NCI-H128 (cell line): ENCODE measurements at regions not wholly inside any gene's neighbourhood (a gene's known extent, or its start where the extent isn't known, plus 50 kb on each side); places are given as distances from the start of the nearest gene placed in this dataset.
"Not testable (repeated sequence)": the region's sequence is repeated elsewhere in the genome, so short reads cannot be mapped to it uniquely, and the experiment has no call there.

Experiments
- DNase-seq: peaks from one replicate; lab custom pipeline; 2025; ENCODE audit not compliant: unreplicated experiment; lab: John Stamatoyannopoulos, UW

- DNase-seq = no peak
Observed at GRCh38 chr1:88499671-88500070, 184.4 kb upstream of the PKN2 start.

DNA sequence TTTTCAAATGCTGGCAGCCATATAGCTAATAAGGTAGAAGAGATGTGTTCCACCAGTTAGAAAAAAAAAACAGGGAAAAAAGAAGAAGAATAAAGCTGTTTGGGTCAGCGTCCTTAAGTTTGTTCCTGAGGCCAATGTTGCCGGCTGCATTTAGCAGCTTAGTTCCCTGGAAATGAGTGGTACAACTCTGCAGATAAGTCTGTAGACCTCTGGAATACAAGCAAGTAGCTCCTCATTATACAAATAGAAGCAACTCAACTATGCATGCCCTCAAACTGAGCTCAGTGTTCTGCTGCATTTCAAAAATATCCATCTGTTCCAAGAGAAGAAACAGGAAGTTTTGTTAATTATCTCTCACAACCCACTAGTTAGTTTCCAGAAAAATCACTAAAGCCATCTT is 181.2 kb upstream of the PKN2 start:
- no peak for DNase-seq

DNA sequence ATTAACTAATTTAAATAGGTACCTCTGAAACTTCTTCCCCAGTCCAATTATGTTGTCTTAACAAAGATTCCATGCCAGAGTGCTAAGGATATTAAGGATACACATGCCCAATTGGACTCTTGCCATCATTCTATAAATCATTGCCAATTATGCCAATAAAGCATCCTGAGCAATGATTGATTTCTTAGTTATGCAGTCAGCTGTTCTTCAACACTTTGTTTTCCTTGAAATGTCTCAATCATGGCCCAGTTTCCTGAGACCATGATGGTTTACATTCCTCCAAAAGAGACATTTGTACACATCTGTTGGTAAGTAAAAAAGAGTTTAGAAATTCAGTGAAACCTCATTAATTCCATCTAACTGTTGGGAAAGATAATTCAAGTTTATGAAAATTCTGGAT is 180.4 kb upstream of the PKN2 start:
- no peak for DNase-seq

DNA sequence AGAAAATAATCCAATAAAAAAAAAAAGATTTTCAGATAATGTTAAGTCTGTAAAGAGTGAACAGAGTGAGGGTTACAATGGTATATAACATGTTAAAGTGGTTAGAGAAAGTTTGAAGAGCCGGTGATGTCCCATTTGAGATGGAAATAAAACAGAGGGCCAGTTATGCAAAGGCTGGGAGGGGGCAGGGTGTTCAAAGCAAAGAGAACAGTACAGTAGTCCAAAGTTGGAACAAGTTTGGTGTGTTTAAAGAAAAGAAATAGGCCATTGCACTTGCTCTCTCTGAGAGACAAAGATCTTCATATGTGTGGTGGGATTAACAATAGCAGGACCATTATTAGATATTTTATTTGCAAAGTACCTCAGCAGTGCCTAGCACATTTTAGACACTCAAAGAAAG is 179.5 kb upstream of the PKN2 start:
- no peak for DNase-seq

DNA sequence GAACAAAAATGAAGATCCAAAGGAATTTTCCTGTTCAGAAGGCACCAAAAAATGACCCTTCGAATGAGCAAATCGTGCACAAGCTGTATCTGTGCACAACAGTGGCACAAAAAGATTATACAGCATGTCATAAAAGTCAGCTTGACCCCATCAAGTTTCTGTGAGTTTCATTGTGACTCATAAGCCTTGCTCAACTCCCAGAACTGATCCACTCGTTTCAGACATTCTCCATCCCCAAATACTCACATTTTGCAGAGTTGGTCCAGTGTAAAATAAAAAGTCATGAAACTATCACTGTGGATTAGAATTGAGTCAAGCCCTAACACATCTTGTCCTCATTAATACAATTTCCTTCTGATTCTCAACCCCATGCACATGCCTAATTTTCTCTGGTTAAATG is 174.7 kb upstream of the PKN2 start:
- DNase-seq = no peak

GRCh38 chr1:88514544-88515060 is 169.5 kb upstream of the PKN2 start:
- DNase-seq = no peak

DNA sequence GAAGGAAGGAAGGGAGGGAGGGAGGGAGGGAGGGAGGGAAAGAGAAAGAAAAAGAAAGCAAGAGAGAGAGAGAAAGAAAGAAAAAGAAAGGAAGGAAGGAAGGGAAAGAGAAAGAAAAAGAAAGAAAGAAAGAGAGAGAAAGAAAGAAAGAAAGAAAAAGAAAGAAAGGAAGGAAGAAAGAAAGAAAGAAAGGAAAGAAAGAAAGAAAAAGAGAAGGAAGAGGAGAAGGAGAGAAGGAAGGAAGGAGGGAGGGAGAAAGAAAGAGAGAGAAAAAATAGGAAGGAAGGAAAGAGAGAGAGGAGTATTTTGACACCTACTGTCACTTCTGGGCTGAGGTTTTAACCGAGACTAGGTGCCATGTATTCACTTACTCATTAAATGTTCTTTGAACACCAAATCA is 166.6 kb upstream of the PKN2 start:
- not testable (repeated sequence) for DNase-seq

GRCh38 chr1:88519156-88519555 is 164.9 kb upstream of the PKN2 start:
- DNase-seq = no peak

DNA sequence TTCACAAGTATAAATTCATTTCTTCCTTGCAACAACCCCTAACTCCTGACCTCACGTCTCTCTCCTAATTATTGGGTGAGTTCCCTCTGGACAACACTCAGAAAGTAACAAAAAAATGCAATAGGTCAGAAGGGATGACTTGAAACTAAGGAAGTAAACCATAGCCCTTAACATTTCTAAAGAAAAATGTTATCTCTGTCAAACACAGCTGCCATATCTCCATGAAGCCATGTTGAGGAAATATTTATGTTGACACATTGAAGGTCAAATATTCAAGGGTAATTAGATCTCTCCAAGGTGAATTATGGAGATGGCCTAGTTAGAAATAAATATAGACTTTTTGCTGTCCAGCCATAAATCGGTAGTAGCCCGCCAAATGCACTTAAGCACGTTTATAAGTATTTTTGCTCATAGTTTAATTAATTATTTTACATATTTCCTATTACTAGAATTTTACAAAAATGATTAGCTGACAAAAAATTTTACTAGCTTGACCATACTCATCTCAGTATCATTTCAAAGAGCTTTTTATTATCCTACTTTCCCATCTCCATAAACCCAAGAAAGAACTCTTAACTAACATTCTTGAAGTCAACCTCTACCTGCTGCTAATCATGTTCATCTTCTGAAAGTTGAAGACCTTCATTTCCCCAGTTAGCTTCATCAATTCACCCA is 160.1 kb upstream of the PKN2 start:
- no peak for DNase-seq

DNA sequence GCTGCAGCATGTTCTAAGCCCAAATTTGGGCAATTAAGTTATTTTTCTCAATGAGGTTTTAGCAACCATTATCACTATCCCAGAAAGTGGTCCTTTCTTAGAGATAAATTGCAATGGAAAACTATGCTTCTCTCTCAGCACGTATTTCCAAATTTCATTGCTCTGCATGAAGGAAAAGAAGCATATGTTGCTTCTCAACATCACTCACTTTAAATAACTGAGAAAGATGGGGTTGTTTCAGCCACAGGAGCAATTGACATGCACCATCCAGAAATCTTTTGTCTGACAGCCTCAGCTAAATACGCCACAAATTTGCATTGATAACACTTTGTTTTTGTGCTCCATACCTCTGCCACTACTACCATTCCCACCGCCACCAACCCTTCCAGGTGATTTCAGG is 157.6 kb upstream of the PKN2 start:
- no peak for DNase-seq

GRCh38 chr1:88528792-88529191 is 155.3 kb upstream of the PKN2 start:
- no peak for DNase-seq

GRCh38 chr1:88529581-88529980 is 154.5 kb upstream of the PKN2 start:
- no peak for DNase-seq

- DNase-seq = no peak
Observed at GRCh38 chr1:88530246-88530645, 153.8 kb upstream of the PKN2 start.

- DNase-seq = no peak
Observed at GRCh38 chr1:88537787-88538186, 146.3 kb upstream of the PKN2 start.

- no peak for DNase-seq
Observed at GRCh38 chr1:88538222-88538899, 145.7 kb upstream of the PKN2 start.

GRCh38 chr1:88540255-88540654 is 143.8 kb upstream of the PKN2 start:
- no peak for DNase-seq

GRCh38 chr1:88541596-88541995 is 142.5 kb upstream of the PKN2 start:
- DNase-seq = no peak

- DNase-seq = no peak
Observed at GRCh38 chr1:88544195-88544594, 139.9 kb upstream of the PKN2 start.

DNA sequence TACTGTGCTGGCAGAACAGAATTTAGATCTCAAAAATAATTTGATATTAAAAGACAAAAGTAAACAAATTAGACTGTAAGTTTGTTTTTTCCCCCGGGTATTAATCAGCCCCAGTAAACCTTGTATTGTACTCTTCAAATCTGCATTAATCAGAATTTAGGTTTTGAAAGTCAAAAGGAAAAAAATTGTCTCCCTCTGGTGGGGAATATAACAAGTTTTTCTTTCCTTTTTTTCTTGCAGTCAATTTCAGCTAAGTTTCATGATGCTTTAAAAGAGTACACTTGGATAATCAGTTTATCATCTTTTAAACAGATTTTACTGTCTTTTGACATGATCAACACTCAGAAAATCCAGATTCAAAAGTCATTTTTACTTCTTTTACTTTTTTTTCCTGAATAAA is 134.5 kb upstream of the PKN2 start:
- DNase-seq = no peak

DNA sequence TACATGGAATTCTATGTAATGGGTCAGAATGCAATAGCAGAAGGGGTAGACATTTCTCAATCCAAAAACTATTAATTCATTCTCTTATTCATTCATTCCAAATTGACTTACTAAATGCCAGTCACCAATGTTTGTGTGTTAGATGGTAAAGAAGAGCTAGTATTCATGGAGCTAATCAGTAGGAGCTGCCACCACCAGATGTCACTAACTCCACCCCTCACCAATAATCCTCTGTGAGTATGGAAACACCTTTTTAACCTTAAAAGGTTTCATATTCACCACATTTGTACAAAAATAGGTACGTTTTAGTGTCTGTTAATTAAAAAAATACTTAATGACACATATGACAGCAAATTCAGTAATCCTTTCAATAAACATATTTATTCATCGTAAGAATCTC is 131.8 kb upstream of the PKN2 start:
- DNase-seq = no peak

DNA sequence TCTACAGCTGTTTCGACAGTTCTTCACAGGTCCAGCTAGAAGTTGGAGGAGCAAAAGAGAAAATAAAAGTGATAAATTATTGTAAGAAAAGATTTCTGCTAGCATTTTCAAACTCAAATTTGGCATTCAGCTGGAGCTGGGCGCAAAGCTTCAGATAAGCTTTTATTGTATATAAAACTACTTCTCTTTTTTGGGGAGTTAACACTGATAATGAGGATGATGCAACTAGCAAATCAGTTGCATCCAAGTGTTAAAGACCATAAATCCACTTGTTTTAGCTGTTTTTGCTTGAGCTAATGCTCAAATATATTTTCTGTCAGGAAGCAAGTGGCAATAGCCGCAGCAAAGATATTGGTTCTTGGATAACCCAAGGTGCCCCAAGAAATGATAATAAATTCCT is 127.1 kb upstream of the PKN2 start:
- no peak for DNase-seq

DNA sequence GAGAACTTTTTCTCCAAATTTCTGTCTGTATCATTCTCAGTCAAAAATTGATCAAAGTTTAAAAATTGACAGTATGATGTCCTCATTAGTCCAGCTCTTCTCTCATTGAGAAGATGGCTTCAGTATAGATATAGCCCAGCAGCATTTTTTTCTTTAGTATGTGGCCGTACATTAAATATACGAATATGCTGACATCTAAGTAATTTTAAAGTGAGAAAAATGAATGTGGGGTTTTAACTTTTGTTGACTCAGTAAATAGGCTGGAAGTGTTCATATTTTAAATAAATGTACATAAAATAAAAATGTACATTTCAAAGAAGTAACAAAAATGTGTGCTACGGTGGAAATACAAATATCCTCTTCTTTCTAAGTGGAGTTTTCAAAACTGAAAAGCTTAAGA is 123.5 kb upstream of the PKN2 start:
- no peak for DNase-seq

- DNase-seq = no peak
Observed at GRCh38 chr1:88562991-88563390, 121.1 kb upstream of the PKN2 start.
